GM10266 (cell line): ENCODE measurements at regions not wholly inside any gene's neighbourhood (a gene's known extent, or its start where the extent isn't known, plus 50 kb on each side); places are given as distances from the start of the nearest gene placed in this dataset.
A peak's percentile ranks its signal among the peaks of the same experiment; 100 is the strongest.

Experiments
- DNase-seq: peaks from one replicate; pipeline ENCODE4 v3.0.0; 2012; ENCODE audit errors: extremely low spot score
- TF ChIP-seq, protein P1 (sequence below): IDR thresholded peaks from 2 replicates; pipeline ENCODE4 v1.5.1; 2012; ENCODE audit warnings: mild to moderate bottlenecking, low read depth; ENCODE audit not compliant: control insufficient read depth, insufficient read depth; ENCODE audit errors: missing control alignments

DNA sequence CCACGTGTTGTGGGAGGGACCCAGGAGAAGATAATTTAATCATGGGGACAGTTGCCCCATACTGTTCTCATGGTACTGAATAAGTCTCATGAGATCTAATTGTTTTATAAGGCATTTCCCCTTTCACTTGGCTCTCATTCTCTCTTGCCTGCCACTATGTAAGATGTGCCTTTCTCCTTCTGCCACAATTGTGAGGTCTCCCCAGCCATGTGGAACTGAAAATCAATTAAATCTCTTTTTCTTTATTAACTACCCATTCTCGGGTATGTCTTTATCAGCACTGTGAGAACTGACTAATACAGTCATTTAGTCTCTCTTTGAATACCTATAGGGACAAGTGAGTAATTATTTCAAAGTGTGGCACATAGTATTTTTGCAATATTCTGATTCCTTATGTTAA, 269.2 kb upstream of the SMARCA2 start:
- TF ChIP-seq, protein P1, sequence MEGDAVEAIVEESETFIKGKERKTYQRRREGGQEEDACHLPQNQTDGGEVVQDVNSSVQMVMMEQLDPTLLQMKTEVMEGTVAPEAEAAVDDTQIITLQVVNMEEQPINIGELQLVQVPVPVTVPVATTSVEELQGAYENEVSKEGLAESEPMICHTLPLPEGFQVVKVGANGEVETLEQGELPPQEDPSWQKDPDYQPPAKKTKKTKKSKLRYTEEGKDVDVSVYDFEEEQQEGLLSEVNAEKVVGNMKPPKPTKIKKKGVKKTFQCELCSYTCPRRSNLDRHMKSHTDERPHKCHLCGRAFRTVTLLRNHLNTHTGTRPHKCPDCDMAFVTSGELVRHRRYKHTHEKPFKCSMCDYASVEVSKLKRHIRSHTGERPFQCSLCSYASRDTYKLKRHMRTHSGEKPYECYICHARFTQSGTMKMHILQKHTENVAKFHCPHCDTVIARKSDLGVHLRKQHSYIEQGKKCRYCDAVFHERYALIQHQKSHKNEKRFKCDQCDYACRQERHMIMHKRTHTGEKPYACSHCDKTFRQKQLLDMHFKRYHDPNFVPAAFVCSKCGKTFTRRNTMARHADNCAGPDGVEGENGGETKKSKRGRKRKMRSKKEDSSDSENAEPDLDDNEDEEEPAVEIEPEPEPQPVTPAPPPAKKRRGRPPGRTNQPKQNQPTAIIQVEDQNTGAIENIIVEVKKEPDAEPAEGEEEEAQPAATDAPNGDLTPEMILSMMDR = no peak
- DNase-seq = no peak

DNA sequence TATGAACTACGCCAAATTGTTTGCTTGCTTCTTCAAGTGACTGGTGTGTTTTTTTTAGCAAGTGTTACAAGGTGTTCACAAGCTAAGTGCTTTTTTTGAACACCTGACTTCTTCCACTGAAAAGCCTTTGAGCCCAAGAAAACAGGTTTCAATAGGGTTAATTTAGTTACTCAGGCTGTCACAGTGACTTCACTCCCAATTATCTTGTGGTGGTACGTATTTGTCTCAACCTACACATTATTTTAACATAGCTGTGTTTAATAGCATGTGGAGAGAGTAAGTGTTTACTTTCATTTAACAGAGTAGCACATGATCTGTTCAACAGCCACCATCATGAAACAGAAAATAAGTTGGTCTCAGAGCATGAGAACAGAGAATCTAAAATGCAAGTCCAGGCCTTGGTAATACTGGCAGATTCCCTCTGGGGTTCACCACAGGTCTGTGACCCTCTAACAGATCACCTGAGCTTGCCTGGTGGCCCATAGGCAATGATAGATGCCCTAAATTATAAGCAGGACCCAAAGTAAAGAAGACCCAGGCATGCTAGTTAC, 267.7 kb upstream of the SMARCA2 start:
- TF ChIP-seq, protein P1 = no peak
- no peak for DNase-seq

DNA sequence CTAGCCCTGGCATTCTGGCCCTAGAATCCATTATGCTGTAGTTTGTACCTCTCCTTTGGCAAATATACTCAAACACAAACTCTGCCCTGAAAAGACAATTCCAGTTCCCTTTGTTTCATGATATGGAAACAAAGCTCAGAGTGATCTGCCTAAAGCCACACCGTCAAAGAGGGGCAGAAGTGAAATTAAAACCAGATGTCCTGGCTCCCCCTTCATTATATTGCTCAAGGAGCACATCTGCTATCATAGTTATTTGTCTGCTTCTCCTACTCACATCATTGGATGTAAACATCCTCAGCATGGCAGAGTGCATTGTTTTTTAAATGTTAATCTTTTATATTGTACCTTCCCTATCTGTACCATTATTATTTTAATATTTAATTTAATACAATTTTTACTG, 266.7 kb upstream of the SMARCA2 start:
- no peak for DNase-seq
- TF ChIP-seq, protein P1 = no peak

DNA sequence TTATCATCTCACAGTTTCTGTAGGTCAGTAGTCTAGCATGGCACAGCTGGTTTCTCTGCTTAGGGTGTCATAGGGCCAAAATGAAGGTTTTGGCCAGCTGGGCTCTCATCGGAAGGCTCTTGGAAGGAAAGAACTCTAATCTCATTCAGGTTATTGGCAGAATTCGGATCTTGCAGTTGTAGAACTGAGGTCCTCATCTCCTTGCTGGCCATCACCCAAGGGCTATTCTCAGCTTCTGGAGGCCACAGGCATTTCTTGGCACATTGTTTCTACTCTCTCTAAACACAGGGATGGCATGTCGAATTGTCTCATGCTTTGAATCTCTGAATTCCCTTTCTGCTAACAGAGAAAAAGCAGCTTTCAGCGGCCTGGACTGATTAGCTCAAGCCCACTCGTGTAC, 258.0 kb upstream of the SMARCA2 start:
- TF ChIP-seq, protein P1 = no peak
- no peak for DNase-seq

DNA sequence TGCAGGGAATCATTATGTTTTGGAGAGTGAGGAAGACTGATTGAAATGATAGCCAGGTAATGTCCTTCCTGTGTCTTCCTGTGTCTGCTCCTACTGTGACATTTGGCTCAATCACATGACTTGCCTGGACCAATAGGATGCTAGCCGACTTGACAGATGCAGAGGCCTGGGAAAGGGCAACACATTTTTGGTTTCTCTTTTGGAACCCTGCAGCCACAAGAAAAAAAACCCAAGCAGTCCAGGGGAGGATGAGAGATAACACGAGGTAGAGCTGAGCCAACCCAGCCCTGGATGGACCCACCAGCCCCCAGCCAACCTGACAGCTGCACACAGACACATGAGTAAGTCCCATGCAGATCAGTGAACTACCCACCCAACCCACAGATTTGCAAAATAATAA, 256.1 kb upstream of the SMARCA2 start:
- peak; percentile 31 for DNase-seq
- TF ChIP-seq, protein P1 = no peak

DNA sequence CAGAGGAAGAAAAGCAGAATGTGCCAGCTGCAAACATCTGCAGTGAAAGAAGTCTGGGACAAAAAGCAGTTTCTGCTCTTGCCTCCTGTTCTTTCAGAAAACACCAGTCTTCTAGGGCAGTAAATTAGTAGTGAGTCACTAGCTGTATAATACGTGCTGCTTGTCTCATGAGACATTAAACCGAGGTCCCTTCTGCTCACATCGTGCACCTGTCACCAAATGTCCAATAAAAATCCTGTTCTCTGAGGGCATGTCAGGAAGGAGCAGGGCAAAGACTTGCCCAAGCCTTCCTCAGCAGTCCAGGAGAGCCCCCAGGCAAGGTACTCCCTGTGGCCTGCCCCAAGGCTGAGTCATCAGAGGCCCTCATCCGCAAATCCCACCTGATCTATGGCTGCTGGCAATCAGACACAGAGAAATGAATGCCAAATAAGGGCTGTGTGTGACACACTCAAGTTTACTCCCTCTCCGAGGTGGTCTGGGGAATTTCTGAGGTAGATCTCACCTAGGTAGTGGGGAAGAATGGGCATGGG, 255.3 kb upstream of the SMARCA2 start:
- DNase-seq = no peak

DNA sequence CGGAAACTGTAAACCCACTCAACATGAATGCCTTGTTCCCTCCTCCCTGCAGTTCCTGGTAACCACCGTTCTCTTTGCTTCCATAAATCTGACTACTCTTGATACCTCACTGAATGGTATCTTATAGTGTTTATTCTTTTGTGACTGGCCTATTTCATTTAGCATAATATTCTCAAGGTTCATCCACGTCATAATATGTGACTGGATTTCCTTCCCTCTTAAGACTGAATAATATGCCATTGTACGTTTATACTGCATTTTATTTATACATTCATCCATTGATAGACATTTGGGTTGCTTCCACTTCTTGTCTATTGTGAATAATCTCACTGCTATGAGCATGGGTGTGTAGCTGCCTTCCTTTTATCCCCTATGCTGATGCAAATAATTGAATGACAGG, 253.3 kb upstream of the SMARCA2 start:
- no peak for DNase-seq
- TF ChIP-seq, protein P1 = no peak

More for the DNA sequence above, 255.3 kb upstream of the SMARCA2 start:
- TF ChIP-seq, protein P1 = no peak
